K562 (cell line): ENCODE measurements at regions not wholly inside any gene's neighbourhood (a gene's known extent, or its start where the extent isn't known, plus 50 kb on each side); places are given as distances from the start of the nearest gene placed in this dataset.
"Not testable (repeated sequence)": the region's sequence is repeated elsewhere in the genome, so short reads cannot be mapped to it uniquely, and the experiment has no call there.

ENCODE experiments used
- ATAC-seq: fragments of 200-7000 bp; cut with Tn5 transposase; 3 replicates; pipeline ENCODE4 v1.9.1; 2020; ENCODE audit warnings: moderate library complexity
- BruUV-seq: library from RNA; stranded (reverse); fragments of 400-500 nt; replicated peaks from 2 replicates; lab custom pipeline; 2021; lab: Mats Ljungman, UMichigan
- CTCF ChIA-PET: fragments of 300-600 bp; formaldehyde crosslinking; extraction: SDS; loops from one replicate; lab custom pipeline; 2021; ENCODE audit warnings: low intra/inter-chr PET ratio; lab: Yijun Ruan, JAX
- POLR2A ChIA-PET: fragments of 300-600, 350-650 bp; sonication (Branson Sonifier 250); formaldehyde crosslinking; extraction: SDS; loops from one replicate; lab custom pipeline; 2021; ENCODE audit warnings: antibody characterized with exemption, inconsistent platforms; lab: Yijun Ruan, JAX
- DNase-seq, 4 experiments: peaks; one replicate each; pipeline versions ENCODE4 v3.0.0 to v3.0.0-alpha.2; 2011 to 2018; ENCODE audit warnings: low spot score in 3 of 4, mixed read lengths in 3 of 4; ENCODE audit errors: extremely low read depth in 1 of 4
- FAIRE-seq: peaks from 2 replicates; lab custom pipeline; 2011; peaks lifted over from hg19 to GRCh38; lab: Jason Lieb, UNC
- H2AFZ ChIP-seq: 2 replicates; pipeline ENCODE4 v1.6.0; 2011; ENCODE audit warnings: low read depth, low read length, control low read depth, inconsistent platforms
- H3K27ac ChIP-seq: fragments of 200-600 bp; 3 replicates; pipeline ENCODE4 v1.8.0; 2011; ENCODE audit warnings: low read depth, mild to moderate bottlenecking, control low read depth, inconsistent platforms, low read length, moderate library complexity, mixed read lengths; ENCODE audit errors: extremely low read depth
- H3K27me3 ChIP-seq, 2 experiments: fragments of 300-600 bp in 1 of 2; 2 replicates in 1 of 2; 3 replicates in 1 of 2; pipeline versions ENCODE4 v1.6.0 to v1.8.0; 2011; ENCODE audit warnings: inconsistent platforms in 2 of 2, low read length in 2 of 2, mild to moderate bottlenecking in 1 of 2, mixed read lengths in 1 of 2, moderate library complexity in 1 of 2; ENCODE audit not compliant: control insufficient read depth in 2 of 2, insufficient read depth in 2 of 2
- H3K36me3 ChIP-seq: fragments of 300-600 bp; 3 replicates; pipeline ENCODE4 v1.8.0; 2011; ENCODE audit warnings: mild to moderate bottlenecking, low read length, inconsistent platforms; ENCODE audit not compliant: control insufficient read depth, insufficient read depth
- H3K4me1 ChIP-seq, 2 experiments: fragments of 200-600 bp in 1 of 2; replicated peaks in 1 of 2; 2 replicates in 1 of 2; 3 replicates in 1 of 2; pipeline versions ENCODE4 v1.5.1 to v1.8.0; 2011; ENCODE audit warnings: inconsistent platforms in 2 of 2, low read length in 2 of 2, mild to moderate bottlenecking in 1 of 2, mixed read lengths in 1 of 2, moderate library complexity in 1 of 2; ENCODE audit not compliant: control insufficient read depth in 2 of 2, insufficient read depth in 2 of 2
- H3K4me2 ChIP-seq: 2 replicates; pipeline ENCODE4 v1.6.1; 2011; ENCODE audit warnings: low read length, control low read depth, inconsistent platforms, mixed read lengths; ENCODE audit not compliant: insufficient read depth
- H3K4me3 ChIP-seq: fragments of 200-600 bp; sonication (generic), shearing (Covaris generic); 2 replicates; pipeline ENCODE4 v1.5.1; 2016; ENCODE audit warnings: control low read depth, inconsistent platforms
- H3K79me2 ChIP-seq: fragments of 200-600 bp; 3 replicates; pipeline ENCODE4 v1.8.0; 2011; ENCODE audit warnings: low read length, inconsistent platforms; ENCODE audit not compliant: control insufficient read depth, insufficient read depth
- H3K9ac ChIP-seq, 2 experiments: 2 replicates each; pipeline versions ENCODE4 v1.6.0 to v1.6.1; 2011; ENCODE audit warnings: low read depth in 2 of 2, low read length in 2 of 2, control low read depth in 1 of 2, inconsistent platforms in 1 of 2, mild to moderate bottlenecking in 1 of 2, mixed read lengths in 1 of 2; ENCODE audit not compliant: insufficient read depth in 1 of 2
- H3K9me1 ChIP-seq: one replicate; pipeline ENCODE4 v1.6.0; 2011; ENCODE audit warnings: inconsistent platforms, mild to moderate bottlenecking, low read length, moderate library complexity; ENCODE audit not compliant: control insufficient read depth, insufficient read depth
- H3K9me3 ChIP-seq: replicated peaks from 2 replicates; pipeline ENCODE4 v1.5.1; 2011; ENCODE audit warnings: low read depth, low read length, inconsistent platforms; ENCODE audit not compliant: control insufficient read depth, insufficient read depth
- H4K20me1 ChIP-seq: replicated peaks from 2 replicates; pipeline ENCODE4 v1.6.1; 2011; ENCODE audit warnings: low read length, inconsistent platforms, mixed read lengths; ENCODE audit not compliant: control insufficient read depth, insufficient read depth
- C11orf30 ChIP-seq: fragments of 450-650 bp; IDR thresholded peaks from 2 replicates; pipeline ENCODE4 v1.6.1; 2016; ENCODE audit warnings: low read depth, mild to moderate bottlenecking
- WGBS: fragments of 100-300 bp; shearing (Covaris generic); methylation state at CpG from one replicate; pipeline ENCODE4 v1.1.6; 2016; ENCODE audit warnings: low coverage, mixed read lengths; ENCODE audit not compliant: insufficient coverage; ENCODE audit errors: missing lambda C conversion rate; 5-methylcytosine and 5-hydroxymethylcytosine counted together
- in situ Hi-C: fragments of 300-500 bp; cut with MboI; formaldehyde crosslinking; loops from 4 replicates; pipeline ENCODE4 v1.15.0; 2018; ENCODE audit warnings: inconsistent platforms, mixed read lengths
- intact Hi-C: fragments of 100-400 bp; cut with micrococcal nuclease; formaldehyde crosslinking; loops from 2 replicates; pipeline ENCODE4 v1.14.2; 2022

GRCh38 chr7:150111373-150112139 is 211.6 kb upstream of the LRRC61 start:
- H4K20me1 ChIP-seq, H3K4me1 ChIP-seq, H3K27me3 ChIP-seq, H3K9ac ChIP-seq, H3K4me2 ChIP-seq, H3K27ac ChIP-seq, ATAC-seq, H3K9me3 ChIP-seq, H3K79me2 ChIP-seq, intact Hi-C loops, BruUV-seq, H3K36me3 ChIP-seq, H2AFZ ChIP-seq, in situ Hi-C loops, CTCF ChIA-PET, H3K9me1 ChIP-seq, DNase-seq, POLR2A ChIA-PET, H3K4me3 ChIP-seq, FAIRE-seq: not testable (repeated sequence)
- TF ChIP-seq C11orf30, result 0 out of 2 replicates have a peak, but pooled peaks have one; percentile 20
- WGBS, result 20% methylated on average over 16 of the region's 33 CpGs

- WGBS, result 0% methylated on average over 2 of the region's 2 CpGs
- H3K4me3 ChIP-seq, CTCF ChIA-PET, intact Hi-C loops, FAIRE-seq, H2AFZ ChIP-seq, H4K20me1 ChIP-seq, H3K9me1 ChIP-seq, H3K4me2 ChIP-seq, in situ Hi-C loops, BruUV-seq, ATAC-seq, H3K4me1 ChIP-seq, H3K27me3 ChIP-seq, POLR2A ChIA-PET, DNase-seq, H3K79me2 ChIP-seq, H3K36me3 ChIP-seq, H3K27ac ChIP-seq, H3K9ac ChIP-seq, H3K9me3 ChIP-seq: not testable (repeated sequence)
These were observed 209.9 kb upstream of the LRRC61 start for GRCh38 chr7:150113301-150113700.

GRCh38 chr7:150114591-150114990 is 208.6 kb upstream of the LRRC61 start:
- POLR2A ChIA-PET, H3K27me3 ChIP-seq, H4K20me1 ChIP-seq, H2AFZ ChIP-seq, H3K9me1 ChIP-seq, intact Hi-C loops, H3K4me3 ChIP-seq, H3K9ac ChIP-seq, H3K9me3 ChIP-seq, ATAC-seq, H3K79me2 ChIP-seq, H3K36me3 ChIP-seq, in situ Hi-C loops, H3K27ac ChIP-seq, CTCF ChIA-PET, H3K4me2 ChIP-seq, BruUV-seq, H3K4me1 ChIP-seq, DNase-seq, FAIRE-seq: not testable (repeated sequence)
- 3% methylated on average over 3 of the region's 3 CpGs for WGBS

DNA sequence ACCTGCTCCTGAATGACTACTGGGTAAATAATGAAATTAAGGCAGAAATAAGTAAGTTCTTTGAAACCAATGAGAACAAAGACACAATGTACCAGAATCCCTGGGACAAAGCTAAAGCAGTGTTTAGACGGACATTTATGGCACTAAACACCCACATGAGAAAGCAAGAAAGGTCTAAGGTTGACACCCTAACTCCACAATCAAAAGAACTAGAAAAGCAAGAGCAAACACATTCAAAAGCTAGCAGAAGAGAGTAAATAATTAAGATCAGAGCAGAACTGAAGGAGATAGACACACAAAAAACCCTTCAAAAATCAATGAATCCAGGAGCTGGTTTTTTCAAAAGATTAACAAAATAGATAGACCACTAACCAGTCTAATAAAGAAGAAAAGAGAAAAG is 203.2 kb upstream of the LRRC61 start:
- H4K20me1 ChIP-seq, BruUV-seq, H3K27me3 ChIP-seq, POLR2A ChIA-PET, FAIRE-seq, in situ Hi-C loops, H2AFZ ChIP-seq, H3K27ac ChIP-seq, CTCF ChIA-PET, intact Hi-C loops, H3K4me3 ChIP-seq, H3K9me1 ChIP-seq, H3K79me2 ChIP-seq, H3K9ac ChIP-seq, H3K4me1 ChIP-seq, DNase-seq, H3K36me3 ChIP-seq, H3K9me3 ChIP-seq, H3K4me2 ChIP-seq, ATAC-seq: not testable (repeated sequence)
- WGBS, result 0% methylated on average over 1 of the region's 1 CpG
